Nephron progenitor cell (in vitro differentiated cells): ENCODE measurements at regions not wholly inside any gene's neighbourhood (a gene's known extent, or its start where the extent isn't known, plus 50 kb on each side); places are given as distances from the start of the nearest gene placed in this dataset.
"Not testable (repeated sequence)": the region's sequence is repeated elsewhere in the genome, so short reads cannot be mapped to it uniquely, and the experiment has no call there.

Source experiments
- DNase-seq: peaks from one replicate; pipeline ENCODE4 v3.0.0; 2021
- H3K27ac Mint-ChIP-seq: 2 replicates; pipeline ENCODE4 v1.8.0; 2021; ENCODE audit warnings: mild to moderate bottlenecking, moderate library complexity, mixed read lengths
- H3K27me3 Mint-ChIP-seq: 2 replicates; pipeline ENCODE4 v1.8.0; 2021; ENCODE audit warnings: mild to moderate bottlenecking, low read depth, mixed read lengths; ENCODE audit not compliant: poor library complexity
- H3K36me3 Mint-ChIP-seq: 2 replicates; pipeline ENCODE4 v1.8.0; 2021; ENCODE audit warnings: low read depth, mixed read lengths
- H3K4me1 Mint-ChIP-seq: 2 replicates; pipeline ENCODE4 v1.8.0; 2021; ENCODE audit warnings: mixed read lengths
- H3K4me3 Mint-ChIP-seq: 2 replicates; pipeline ENCODE4 v1.8.0; 2021; ENCODE audit warnings: mild to moderate bottlenecking, moderate library complexity, mixed read lengths
- H3K9me3 Mint-ChIP-seq: 2 replicates; pipeline ENCODE4 v1.8.0; 2021; ENCODE audit warnings: mild to moderate bottlenecking, moderate library complexity, mixed read lengths
- TF ChIP-seq, protein P1 (sequence below): fragments of 200-600 bp; sonication (generic); IDR thresholded peaks from 2 replicates; pipeline ENCODE4 v1.5.0; 2021; ENCODE audit warnings: antibody characterized with exemption

DNA sequence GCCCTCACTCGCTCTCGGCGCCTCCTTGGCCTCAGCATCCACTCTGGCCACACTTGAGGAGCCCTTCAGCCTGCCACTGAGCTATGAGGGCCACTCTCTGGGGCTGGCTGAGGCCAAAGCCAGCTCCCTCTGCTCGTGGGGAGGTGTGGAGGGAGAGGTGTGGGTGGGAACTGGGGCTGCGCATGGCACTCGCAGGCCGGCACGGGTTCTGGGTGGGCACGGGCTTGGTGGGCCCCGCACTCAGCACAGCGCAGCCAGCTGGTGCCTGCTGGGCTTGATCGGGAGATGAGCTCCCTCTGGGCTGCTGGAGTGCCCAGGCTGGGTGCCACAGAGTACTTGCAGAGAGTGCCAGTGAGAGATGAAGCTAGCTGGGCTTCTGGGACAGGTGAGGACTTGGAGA, 875.5 kb downstream of the XPNPEP1 start:
- no peak for DNase-seq
- Mint-ChIP-seq H3K4me1 (no peaks in the 10 kb centered on the region), H3K36me3 (no peaks in the 10 kb centered on the region), H3K27me3 (no peaks in the 10 kb centered on the region), H3K27ac (no peak overlapping the region), H3K9me3 (peaks cover 10% of the 10 kb centered on the region), H3K4me3 (no peak overlapping the region)
- TF ChIP-seq, protein P1, sequence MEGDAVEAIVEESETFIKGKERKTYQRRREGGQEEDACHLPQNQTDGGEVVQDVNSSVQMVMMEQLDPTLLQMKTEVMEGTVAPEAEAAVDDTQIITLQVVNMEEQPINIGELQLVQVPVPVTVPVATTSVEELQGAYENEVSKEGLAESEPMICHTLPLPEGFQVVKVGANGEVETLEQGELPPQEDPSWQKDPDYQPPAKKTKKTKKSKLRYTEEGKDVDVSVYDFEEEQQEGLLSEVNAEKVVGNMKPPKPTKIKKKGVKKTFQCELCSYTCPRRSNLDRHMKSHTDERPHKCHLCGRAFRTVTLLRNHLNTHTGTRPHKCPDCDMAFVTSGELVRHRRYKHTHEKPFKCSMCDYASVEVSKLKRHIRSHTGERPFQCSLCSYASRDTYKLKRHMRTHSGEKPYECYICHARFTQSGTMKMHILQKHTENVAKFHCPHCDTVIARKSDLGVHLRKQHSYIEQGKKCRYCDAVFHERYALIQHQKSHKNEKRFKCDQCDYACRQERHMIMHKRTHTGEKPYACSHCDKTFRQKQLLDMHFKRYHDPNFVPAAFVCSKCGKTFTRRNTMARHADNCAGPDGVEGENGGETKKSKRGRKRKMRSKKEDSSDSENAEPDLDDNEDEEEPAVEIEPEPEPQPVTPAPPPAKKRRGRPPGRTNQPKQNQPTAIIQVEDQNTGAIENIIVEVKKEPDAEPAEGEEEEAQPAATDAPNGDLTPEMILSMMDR = no peak

DNA sequence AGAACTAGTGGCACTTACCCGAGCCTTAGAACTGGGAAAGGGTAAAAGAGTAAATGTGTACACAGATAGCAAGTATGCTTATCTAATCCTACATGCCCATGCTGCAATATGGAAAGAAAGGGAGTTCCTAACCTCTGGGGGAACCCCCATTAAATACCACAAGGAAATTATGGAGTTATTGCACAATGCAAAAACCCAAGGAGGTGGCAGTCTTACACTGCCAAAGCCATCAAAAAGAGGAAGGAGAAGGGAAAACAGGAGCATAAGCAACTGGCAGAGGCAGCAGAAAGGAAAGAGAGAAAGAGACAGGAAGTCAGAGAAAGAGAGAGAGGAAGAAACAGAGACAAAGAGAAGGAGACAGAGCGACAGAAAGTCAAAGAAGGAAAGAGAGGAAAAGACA, 876.9 kb downstream of the XPNPEP1 start:
- H3K4me1 Mint-ChIP-seq, DNase-seq, H3K27ac Mint-ChIP-seq, H3K36me3 Mint-ChIP-seq, H3K27me3 Mint-ChIP-seq, H3K4me3 Mint-ChIP-seq: not testable (repeated sequence)
- H3K9me3 Mint-ChIP-seq = peaks cover 13% of the 10 kb centered on the region

DNA sequence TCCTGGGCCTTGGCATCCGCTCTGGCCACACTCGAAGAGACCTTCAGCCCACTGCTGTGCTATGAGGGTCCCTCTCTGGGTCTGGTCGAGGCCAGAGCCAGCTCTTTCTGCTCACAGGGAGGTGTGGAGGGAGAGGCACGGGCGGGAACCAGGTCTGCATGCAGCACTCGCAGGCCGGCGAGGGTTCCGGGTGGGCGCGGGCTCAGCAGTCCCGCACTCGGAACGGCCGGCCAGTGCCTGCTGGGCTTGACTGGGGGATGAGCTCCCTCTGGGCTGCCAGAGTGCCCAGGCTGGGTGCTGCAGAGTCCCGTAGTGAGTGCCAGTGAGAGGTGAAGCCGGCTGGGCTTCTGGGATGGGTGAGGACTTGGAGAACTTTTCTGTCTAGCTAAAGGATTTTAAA, 882.7 kb downstream of the XPNPEP1 start:
- no peaks in the 10 kb centered on the region for H3K4me1 Mint-ChIP-seq
- H3K36me3 Mint-ChIP-seq = no peaks in the 10 kb centered on the region
- no peaks in the 10 kb centered on the region for H3K27me3 Mint-ChIP-seq
- no peak for DNase-seq
- H3K27ac Mint-ChIP-seq = no peak overlapping the region
- H3K9me3 Mint-ChIP-seq = peaks cover 10% of the 10 kb centered on the region
- TF ChIP-seq, protein P1 = no peak
- H3K4me3 Mint-ChIP-seq = no peak overlapping the region

DNA sequence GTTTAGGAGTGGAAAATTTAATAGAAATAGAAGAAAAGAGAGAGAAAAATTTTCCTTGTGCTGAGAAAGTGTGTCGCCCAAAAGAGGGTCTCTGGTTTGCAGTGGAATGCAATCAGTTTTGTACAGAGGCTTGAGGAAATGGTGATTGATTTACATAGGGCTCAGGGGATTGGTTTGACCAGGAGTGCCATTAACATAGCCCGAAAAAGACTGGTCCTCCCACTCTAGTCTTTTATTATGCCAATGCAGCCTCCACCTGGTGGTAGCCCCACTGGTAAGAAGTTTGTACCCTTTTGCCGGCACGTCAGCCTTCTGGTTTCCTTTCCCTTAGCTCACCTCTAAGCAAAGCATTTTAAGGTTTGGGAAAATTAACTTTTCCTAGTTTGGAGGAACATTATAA, 885.3 kb downstream of the XPNPEP1 start:
- no peak for DNase-seq
- no peak overlapping the region for H3K27ac Mint-ChIP-seq

DNA sequence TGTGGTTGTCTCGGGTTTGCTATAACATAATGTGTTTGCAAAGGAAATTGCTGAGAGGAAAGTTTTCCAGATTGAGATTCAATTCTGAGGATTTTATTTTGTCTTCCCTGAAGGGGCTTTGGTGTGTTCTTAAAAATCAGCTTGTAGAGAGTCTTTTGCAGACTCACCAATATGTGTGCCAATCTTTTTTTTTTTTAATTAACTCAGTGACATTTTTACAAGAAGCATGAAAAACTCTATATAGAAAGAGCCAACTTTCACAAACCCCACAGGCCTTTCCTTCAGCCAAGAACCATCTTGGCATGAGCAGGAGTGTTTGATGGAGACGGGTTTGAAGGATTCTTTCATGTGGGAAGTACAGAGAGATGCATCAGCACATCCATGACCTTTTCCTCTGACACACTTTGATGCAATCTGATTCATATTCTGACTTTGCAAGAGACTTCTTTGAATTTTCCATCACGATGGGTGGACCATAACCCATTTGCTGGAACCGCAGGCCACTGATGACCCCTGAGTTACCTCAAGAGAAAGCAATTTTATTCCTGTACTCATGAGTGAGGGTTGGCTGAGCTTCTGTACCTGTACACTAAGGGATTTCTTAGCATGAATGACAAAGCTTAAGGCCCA, 892.6 kb downstream of the XPNPEP1 start:
- H3K9me3 Mint-ChIP-seq = no peaks in the 10 kb centered on the region

More for the DNA sequence above, 885.3 kb downstream of the XPNPEP1 start:
- TF ChIP-seq, protein P1 = no peak
- Mint-ChIP-seq H3K27me3 (no peaks in the 10 kb centered on the region), H3K4me3 (no peak overlapping the region), H3K9me3 (peaks cover 10% of the 10 kb centered on the region), H3K4me1 (no peaks in the 10 kb centered on the region), H3K36me3 (no peaks in the 10 kb centered on the region)

DNA sequence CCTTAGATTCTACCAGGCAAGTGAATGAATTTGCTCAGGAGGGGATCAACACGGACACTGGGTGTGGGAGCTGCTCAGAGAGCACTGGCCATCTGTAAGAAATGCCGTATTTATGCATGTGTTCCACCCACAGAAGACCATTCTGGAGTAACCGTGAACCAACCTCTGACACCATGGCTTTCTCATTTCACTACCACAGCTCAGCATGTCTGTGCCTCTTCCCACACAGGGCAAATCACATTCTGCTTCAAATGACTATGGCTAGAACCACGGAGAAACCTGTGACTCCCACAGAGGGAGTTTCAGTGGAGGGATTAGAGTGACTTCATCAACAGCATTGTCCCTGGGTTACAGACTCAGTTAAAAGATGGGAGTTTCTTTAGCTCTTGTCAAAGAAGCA, 893.4 kb downstream of the XPNPEP1 start:
- Mint-ChIP-seq H3K4me3 (no peak overlapping the region), H3K4me1 (no peaks in the 10 kb centered on the region), H3K27ac (no peak overlapping the region), H3K9me3 (no peaks in the 10 kb centered on the region), H3K36me3 (no peaks in the 10 kb centered on the region), H3K27me3 (peaks cover 4% of the 10 kb centered on the region)
- DNase-seq = no peak
- TF ChIP-seq, protein P1 = no peak

More for the DNA sequence above, 892.6 kb downstream of the XPNPEP1 start:
- Mint-ChIP-seq H3K27me3 (peaks cover 4% of the 10 kb centered on the region), H3K4me1 (no peaks in the 10 kb centered on the region), H3K4me3 (no peak overlapping the region), H3K36me3 (no peaks in the 10 kb centered on the region), H3K27ac (no peak overlapping the region)
- TF ChIP-seq, protein P1 = no peak
- no peak for DNase-seq
